Common myeloid progenitor, CD34-positive (primary cell): ENCODE measurements at regions not wholly inside any gene's neighbourhood (a gene's known extent, or its start where the extent isn't known, plus 50 kb on each side); places are given as distances from the start of the nearest gene placed in this dataset.
A peak's percentile ranks its signal among the peaks of the same experiment; 100 is the strongest.
"Not testable (repeated sequence)": the region's sequence is repeated elsewhere in the genome, so short reads cannot be mapped to it uniquely, and the experiment has no call there.

Experiments used
- CTCF ChIA-PET: fragments of 350-600 bp; sonication (Branson Sonifier 250); formaldehyde crosslinking; loops from one replicate; lab custom pipeline; 2021; ENCODE audit warnings: antibody characterized with exemption; lab: Charles Lee
- POLR2A ChIA-PET: fragments of 350-600 bp; sonication (Branson Sonifier 250); formaldehyde crosslinking; loops from one replicate; lab custom pipeline; 2021; ENCODE audit warnings: antibody characterized with exemption; lab: Charles Lee
- DNase-seq, 3 donors: peaks; one replicate each; pipeline versions ENCODE4 v3.0.0 to v3.0.0-alpha.2; 2013
- H3K27ac ChIP-seq, 2 experiments: 1 replicate in 1 of 2; 2 replicates in 1 of 2; pipeline ENCODE4 v1.7.0; 2013; ENCODE audit warnings: inconsistent platforms in 2 of 2, low read length in 2 of 2, mild to moderate bottlenecking in 2 of 2, low read depth in 1 of 2, moderate library complexity in 1 of 2; ENCODE audit not compliant: severe bottlenecking in 2 of 2, insufficient read depth in 1 of 2, poor library complexity in 1 of 2
- H3K27me3 ChIP-seq, 5 experiments: replicated peaks in 2 of 5; 1 replicate in 3 of 5; 2 replicates in 2 of 5; pipeline versions ENCODE4 v1.6.1 to v1.7.0; 2013; ENCODE audit warnings: low read length in 4 of 5, mild to moderate bottlenecking in 2 of 5, moderate library complexity in 2 of 5, inconsistent platforms in 1 of 5; ENCODE audit not compliant: insufficient read depth in 5 of 5, control insufficient read depth in 4 of 5
- H3K36me3 ChIP-seq, 4 experiments: 1 replicate in 2 of 4; 2 replicates in 2 of 4; pipeline versions ENCODE4 v1.6.1 to v1.7.0; 2013; ENCODE audit warnings: low read length in 3 of 4, control low read depth in 1 of 4, mild to moderate bottlenecking in 1 of 4; ENCODE audit not compliant: control insufficient read depth in 4 of 4, insufficient read depth in 4 of 4
- H3K4me1 ChIP-seq, 4 experiments: 1 replicate in 3 of 4; 2 replicates in 1 of 4; pipeline versions ENCODE4 v1.6.1 to v1.7.1; 2013; ENCODE audit warnings: low read length in 3 of 4, mild to moderate bottlenecking in 3 of 4, control low read depth in 1 of 4, inconsistent platforms in 1 of 4, moderate library complexity in 1 of 4; ENCODE audit not compliant: control insufficient read depth in 4 of 4, insufficient read depth in 4 of 4; ENCODE audit errors: control extremely low read depth in 1 of 4
- H3K4me3 ChIP-seq, 7 experiments: 1 replicate in 4 of 7; 2 replicates in 3 of 7; pipeline versions ENCODE4 v1.5.1 to v1.7.0; 2013; ENCODE audit warnings: mild to moderate bottlenecking in 7 of 7, low read length in 6 of 7, moderate library complexity in 6 of 7, inconsistent platforms in 2 of 7, low read depth in 2 of 7, control low read depth in 1 of 7; ENCODE audit not compliant: insufficient read depth in 4 of 7, control insufficient read depth in 1 of 7; ENCODE audit errors: extremely low read depth in 1 of 7
- H3K9me3 ChIP-seq, 5 experiments: 1 replicate in 4 of 5; 2 replicates in 1 of 5; pipeline versions ENCODE4 v1.6.1 to v1.7.1; 2013; ENCODE audit warnings: low read length in 4 of 5, mild to moderate bottlenecking in 2 of 5, inconsistent platforms in 1 of 5, low read depth in 1 of 5, moderate library complexity in 1 of 5; ENCODE audit not compliant: control insufficient read depth in 4 of 5, insufficient read depth in 2 of 5; ENCODE audit errors: control extremely low read depth in 1 of 5
- WGBS: methylation state at CpG from one replicate; pipeline ENCODE4 v1.1.5; 2013; ENCODE audit not compliant: insufficient coverage; 5-methylcytosine and 5-hydroxymethylcytosine counted together

DNA sequence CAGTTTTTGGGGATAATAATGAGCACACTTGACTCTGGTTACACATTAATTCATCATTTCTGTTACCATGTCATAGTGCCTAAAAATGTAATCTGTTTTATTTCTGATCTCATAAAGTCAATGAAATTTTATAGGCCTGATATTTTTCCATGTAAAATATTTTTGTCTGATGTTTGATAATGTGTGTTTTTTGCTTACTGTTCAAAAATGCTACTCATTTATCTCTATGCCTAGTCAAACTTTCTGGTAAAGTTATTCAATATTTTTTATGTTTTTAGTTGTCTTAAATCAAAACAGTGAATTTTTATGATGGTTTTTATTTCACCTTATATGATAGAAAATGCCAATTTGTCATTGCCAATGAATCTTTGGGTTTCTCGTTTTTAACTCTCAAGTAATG, 147.0 kb downstream of the AHSP start:
- CTCF ChIA-PET: no interaction called here
- no CpG with 5 or more reads among the region's 1 CpG for WGBS

DNA sequence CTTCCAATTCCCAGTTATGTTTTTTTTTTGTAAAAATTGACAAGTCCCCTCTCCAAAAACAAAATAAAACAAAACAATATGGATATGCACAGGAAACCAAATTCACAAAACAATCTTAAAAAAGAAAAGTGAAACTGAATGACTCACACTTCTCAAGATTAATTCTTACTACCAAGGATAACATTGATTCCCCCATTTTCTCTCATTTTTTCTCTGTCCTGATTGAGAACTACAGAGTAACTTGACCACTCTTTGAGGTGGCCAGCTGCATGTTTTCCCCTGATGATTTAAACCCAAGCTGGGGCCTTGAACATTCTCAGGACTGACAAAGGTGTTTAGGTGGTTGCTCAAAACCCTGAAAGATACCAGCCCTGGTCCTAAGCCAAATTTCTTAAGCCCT, 149.0 kb downstream of the AHSP start:
- Histone ChIP-seq H3K4me1 (peaks cover 0 to 22% (median 12%) of the 10 kb centered on the region in 4 experiments), H3K36me3 (no peaks in the 10 kb centered on the region), H3K9me3 (peaks cover 0 to 10% (median 7%) of the 10 kb centered on the region in 5 experiments), H3K27me3 (no peaks in the 10 kb centered on the region), H3K4me3 (no peak overlapping the region), H3K27ac (no peak overlapping the region)
- ChIA-PET POLR2A (no interaction called here), CTCF (interaction anchor here (1.5 kb wide), 1 partner anchor 19 kb away, joined by 3 read pairs; no protein-coding TSS in a partner anchor)
- peak in 1 of 3 donors; percentile 35 for DNase-seq

More for the DNA sequence above, 147.0 kb downstream of the AHSP start:
- Histone ChIP-seq H3K4me3 (no peak overlapping the region), H3K9me3 (peaks cover 0 to 20% (median 10%) of the 10 kb centered on the region in 5 experiments), H3K36me3 (no peaks in the 10 kb centered on the region), H3K27me3 (no peaks in the 10 kb centered on the region), H3K27ac (no peak overlapping the region), H3K4me1 (peaks cover 0 to 15% (median 10%) of the 10 kb centered on the region in 4 experiments)
- POLR2A ChIA-PET: no interaction called here
- no peak for DNase-seq

DNA sequence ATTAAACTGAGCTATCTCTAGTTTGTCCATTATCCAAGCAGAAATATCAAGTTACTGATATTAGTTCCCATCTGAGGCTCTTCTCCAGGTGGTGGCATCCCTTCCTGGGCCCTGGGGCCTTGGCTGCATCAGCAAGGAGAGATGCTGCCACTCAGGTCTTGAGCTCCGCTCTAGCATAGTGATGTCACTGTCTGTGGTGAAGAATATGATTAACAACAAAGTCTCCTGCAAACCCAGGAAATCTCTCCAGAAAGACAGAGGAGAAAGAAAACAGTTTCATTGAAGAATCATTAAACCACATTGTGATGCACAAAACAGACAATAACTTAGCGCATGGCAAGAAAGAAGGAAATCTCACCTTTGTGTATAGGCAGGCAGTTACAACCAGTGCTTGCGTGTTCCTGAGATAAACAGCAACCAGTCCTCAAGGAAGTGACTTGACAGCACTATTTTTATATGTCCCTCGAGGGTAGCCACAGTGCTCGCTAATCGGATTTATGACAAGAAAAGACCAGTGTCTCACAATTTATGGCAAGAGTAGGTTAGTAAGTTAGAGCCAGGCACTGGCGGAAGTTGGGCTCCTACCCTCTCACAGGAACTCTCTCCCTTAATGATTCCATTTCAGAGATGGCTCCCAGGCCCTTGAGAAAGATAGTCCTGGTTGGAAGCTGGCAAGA, 151.1 kb downstream of the AHSP start:
- Histone ChIP-seq H3K9me3 (peaks cover 0 to 5% (median 0%) of the 10 kb centered on the region in 5 experiments), H3K4me1 (peaks cover 0 to 25% (median 14%) of the 10 kb centered on the region in 4 experiments), H3K4me3 (peak overlapping the region in 2 of 7 experiments; percentile 4 to 21), H3K36me3 (no peaks in the 10 kb centered on the region), H3K27me3 (no peaks in the 10 kb centered on the region), H3K27ac (no peak overlapping the region)
- peak; percentile 12 to 54 (median 24) for DNase-seq
- POLR2A ChIA-PET: no interaction called here
- CTCF ChIA-PET: interaction anchor here (1.2 kb wide), 1 partner anchor 19 kb away, joined by 3 read pairs; no protein-coding TSS in a partner anchor
- WGBS: 2% methylated on average over 3 of the region's 7 CpGs

DNA sequence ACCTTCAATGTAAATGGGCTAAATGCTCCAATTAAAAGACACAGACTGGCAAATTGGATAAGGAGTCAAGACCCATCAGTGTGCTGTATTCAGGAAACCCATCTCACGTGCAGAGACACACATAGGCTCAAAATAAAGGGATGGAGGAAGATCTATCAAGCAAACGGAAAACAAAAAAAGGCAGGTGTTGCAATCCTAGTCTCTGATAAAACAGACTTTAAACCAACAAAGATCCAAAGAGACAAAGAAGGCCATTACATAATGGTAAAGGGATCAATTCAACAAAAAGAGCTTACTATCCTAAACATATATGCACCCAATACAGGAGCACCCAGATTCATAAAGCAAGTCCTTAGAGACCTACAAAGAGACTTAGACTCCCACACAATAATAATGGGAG, 161.6 kb downstream of the AHSP start:
- H3K9me3 ChIP-seq, POLR2A ChIA-PET, H3K27me3 ChIP-seq, H3K4me3 ChIP-seq, H3K4me1 ChIP-seq, H3K36me3 ChIP-seq, DNase-seq, CTCF ChIA-PET, H3K27ac ChIP-seq: not testable (repeated sequence)
- whole genome bisulfite sequencing: no CpG with 5 or more reads among the region's 2 CpGs

DNA sequence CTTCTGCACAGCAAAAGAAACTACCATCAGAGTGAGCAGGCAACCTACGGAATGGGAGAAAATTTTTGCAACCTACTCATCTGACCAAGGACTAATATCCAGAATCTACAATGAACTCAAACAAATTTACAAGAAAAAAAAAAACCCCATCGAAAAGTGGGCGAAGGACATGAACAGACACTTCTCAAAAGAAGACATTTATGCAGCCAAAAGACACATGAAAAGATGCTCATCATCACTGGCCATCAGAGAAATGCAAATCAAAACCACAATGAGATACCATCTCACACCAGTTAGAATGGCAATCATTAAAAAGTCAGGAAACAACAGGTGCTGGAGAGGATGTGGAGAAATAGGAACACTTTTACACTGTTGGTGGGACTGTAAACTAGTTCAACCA, 164.6 kb downstream of the AHSP start:
- no CpG with 5 or more reads among the region's 3 CpGs for WGBS
- H3K27ac ChIP-seq, POLR2A ChIA-PET, H3K9me3 ChIP-seq, H3K27me3 ChIP-seq, DNase-seq, H3K36me3 ChIP-seq, H3K4me3 ChIP-seq: not testable (repeated sequence)
- H3K4me1 ChIP-seq: peaks cover 0 to 19% (median 12%) of the 10 kb centered on the region in 4 experiments
- CTCF ChIA-PET: interaction anchor here (1.6 kb wide), 1 partner anchor 235 kb away, joined by 4 read pairs; no protein-coding TSS in a partner anchor

DNA sequence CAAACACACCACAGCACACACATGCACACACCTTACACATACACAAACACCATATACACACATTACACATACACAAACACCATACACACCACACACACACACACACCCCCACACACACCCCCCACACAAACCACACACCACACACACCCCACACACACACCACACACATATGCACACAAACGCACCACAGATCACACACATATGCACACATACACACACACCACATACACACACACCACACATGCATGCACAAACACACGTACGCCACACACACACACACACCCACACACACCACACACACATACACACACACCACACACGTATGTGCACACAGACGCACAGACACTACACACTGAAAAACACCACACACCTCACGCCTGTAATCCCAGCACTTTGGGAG, 166.0 kb downstream of the AHSP start:
- 100% methylated on average over 1 of the region's 6 CpGs for WGBS
- Histone ChIP-seq H3K4me1 (peaks cover 0 to 19% (median 12%) of the 10 kb centered on the region in 4 experiments), H3K27me3 (peaks cover 0 to 8% (median 0%) of the 10 kb centered on the region in 5 experiments), H3K27ac (no peak overlapping the region), H3K9me3 (no peaks in the 10 kb centered on the region), H3K4me3 (no peak overlapping the region), H3K36me3 (no peaks in the 10 kb centered on the region)
- POLR2A ChIA-PET: no interaction called here
- CTCF ChIA-PET: interaction anchor here (1.6 kb wide), 1 partner anchor 236 kb away, joined by 4 read pairs; no protein-coding TSS in a partner anchor
- no peak for DNase-seq

DNA sequence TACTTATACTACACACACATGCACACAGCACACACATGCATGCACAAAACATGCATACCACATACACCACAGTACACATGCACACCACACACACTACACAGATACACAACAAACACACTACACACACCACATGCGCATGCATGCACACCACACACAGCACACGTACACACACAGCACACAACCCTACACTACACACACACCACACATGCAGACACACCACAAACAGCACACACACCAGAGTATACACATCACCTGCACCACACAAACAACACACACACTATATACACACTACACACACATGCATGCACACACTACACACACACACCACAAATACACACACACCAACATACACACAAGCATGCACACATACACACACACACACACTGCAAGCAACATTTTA, 166.8 kb downstream of the AHSP start:
- Histone ChIP-seq H3K9me3 (no peaks in the 10 kb centered on the region), H3K36me3 (no peaks in the 10 kb centered on the region), H3K27me3 (peaks cover 0 to 9% (median 0%) of the 10 kb centered on the region in 5 experiments), H3K4me1 (peaks cover 0 to 19% (median 12%) of the 10 kb centered on the region in 4 experiments), H3K4me3 (no peak overlapping the region), H3K27ac (no peak overlapping the region)
- ChIA-PET CTCF (no interaction called here), POLR2A (no interaction called here)
- 100% methylated on average over 2 of the region's 2 CpGs for WGBS
- no peak for DNase-seq
